NCI-H2029 (cell line): ENCODE measurements at regions not wholly inside any gene's neighbourhood (a gene's known extent, or its start where the extent isn't known, plus 50 kb on each side); places are given as distances from the start of the nearest gene placed in this dataset.
"Not testable (repeated sequence)": the region's sequence is repeated elsewhere in the genome, so short reads cannot be mapped to it uniquely, and the experiment has no call there.

ENCODE experiments used
- DNase-seq: peaks from one replicate; lab custom pipeline; 2025; lab: John Stamatoyannopoulos, UW

DNA sequence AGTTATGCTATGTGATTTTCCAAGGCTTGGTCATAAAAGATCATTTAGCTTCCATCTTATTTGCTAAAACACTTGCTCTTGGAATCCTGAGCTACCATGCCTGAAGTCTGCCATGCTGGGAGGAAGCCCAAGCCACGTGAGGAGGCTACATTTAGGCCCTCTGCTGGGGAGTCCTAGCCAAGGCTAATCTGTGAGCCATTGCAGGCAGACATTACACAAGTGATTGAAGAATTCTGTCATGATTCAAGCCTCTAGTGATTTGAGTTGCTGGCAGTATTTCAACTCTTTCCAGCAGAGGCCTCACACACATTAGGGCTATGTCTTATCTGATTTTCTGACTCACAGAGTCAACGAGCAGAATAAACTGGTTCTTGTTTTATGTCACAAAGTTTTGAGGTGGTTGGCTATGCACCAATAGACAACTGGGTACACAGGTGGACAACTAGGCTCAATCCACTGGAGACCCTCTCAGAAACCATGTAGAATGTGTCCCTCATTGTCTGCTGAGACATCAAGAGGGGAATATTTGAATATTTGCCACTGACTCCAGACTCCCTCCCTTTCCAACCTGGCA, 227.2 kb upstream of the SULF2 start:
- DNase-seq: no peak

DNA sequence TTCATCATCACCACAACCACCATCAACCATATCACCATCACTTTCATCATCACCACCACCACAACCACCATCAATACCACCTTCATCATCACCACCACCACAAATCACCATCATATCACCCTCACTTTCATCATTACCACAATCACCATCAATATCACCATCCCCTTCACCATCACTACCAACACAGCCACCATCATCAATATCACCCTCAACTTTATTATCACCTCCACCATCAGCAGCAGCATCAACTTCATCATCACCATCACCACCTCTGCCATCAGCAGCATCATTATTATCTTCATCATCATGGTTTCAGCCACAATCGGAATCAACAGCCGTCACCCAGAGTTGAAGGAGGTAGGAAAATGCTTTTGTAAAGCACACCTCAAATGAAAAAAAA, 225.7 kb upstream of the SULF2 start:
- DNase-seq: no peak

DNA sequence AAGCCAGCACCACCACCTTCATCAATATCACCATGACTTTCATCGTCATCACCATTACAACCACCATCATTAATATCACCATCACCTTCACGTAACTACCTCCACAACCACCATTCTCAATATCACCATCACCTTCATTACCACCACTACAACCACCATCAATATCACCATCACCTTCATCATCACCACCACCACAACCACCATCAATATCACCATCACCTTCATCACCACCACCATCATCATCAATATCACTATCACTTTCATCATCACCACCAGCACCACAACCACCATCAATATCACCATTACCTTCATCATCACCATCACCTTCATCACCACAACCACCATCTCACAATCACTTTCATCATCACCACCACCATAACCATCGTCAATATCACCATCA, 225.3 kb upstream of the SULF2 start:
- no peak for DNase-seq

DNA sequence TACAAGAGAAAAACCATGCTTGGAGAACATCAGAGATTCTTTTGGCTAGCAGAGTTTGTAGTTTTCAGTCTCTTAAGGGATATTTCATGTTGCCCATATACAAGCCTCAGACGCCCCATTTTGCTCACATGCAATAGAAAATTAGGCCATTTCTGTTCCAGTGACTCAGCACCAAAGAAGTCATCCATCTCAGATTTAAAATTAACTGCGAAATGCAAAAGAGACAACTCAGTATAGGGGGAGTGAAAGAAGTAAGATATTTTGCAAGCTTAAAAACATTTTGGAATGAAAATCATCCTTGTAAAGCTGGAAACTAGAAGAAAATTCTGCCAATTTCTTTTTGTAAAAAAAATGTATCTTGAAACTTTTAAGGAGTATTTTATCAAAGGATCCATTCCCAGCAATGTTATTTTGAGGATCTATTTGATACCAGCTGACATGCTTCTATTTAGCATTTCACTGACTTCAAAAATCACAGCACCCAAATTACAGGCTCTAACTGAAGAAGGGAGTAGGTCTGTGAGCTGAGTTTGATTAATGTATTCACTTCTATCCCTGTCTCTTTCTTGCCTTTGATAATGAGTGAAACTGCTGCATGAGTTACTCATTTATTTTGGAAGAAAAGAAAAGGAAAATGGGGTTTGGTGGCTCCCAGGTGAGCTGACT, 223.7 kb upstream of the SULF2 start:
- no peak for DNase-seq

DNA sequence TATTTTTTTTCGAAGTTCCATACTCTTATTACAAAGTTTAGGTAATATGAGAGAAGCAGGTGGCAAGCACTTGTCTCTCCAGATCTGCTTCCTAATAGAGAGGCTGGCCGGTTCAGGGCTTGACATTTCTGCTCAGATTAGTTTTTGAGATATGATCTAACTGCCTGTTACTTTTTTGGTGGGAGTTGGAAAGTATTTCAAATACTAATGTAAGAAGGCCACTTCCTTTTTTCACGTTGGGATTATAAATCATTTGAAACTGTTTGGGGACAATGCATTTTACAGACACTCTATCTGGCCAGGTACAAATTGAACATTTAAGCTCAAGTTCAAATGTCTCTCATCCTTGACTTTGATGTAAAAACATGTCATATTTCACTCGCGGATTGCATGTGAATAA, 222.1 kb upstream of the SULF2 start:
- no peak for DNase-seq

DNA sequence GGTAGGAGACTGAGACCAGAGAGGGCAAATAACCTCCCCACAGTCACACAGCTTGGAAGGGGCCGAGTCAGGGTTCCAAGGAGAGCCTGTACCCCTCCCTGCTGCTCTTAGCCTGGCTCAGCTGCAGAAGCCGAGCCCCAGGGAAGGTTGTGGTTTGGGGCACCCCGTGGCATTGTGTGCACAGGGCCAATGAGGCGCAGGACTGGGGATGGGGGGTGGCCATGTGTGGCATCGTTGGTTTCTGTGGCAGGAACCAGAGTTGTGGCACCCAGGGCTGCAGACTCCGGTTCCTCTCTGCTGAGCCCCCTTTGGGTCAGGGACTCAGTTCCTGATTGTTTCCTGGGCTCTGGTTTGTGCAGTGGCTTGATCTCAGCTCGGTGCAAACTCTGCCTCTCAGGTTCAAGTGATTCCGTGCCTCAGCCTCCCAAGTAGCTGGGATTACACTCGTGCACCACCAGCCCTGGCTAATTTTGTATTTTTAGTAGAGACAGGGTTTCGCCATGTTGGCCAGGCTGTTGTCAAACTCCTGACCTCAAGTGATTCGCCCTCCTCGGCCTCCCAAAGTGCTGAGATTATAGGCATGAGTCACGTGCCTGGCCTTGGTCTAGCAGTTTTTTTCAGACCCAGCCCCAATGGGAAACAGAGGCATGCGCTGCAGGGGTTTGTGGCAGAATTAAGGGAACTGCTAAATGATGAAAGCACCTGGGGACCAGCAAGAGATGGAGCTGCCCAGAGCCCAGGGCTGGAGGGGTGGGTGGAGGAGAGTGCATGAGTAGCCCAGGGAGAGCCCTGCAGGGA, 221.0 kb upstream of the SULF2 start:
- no peak for DNase-seq

DNA sequence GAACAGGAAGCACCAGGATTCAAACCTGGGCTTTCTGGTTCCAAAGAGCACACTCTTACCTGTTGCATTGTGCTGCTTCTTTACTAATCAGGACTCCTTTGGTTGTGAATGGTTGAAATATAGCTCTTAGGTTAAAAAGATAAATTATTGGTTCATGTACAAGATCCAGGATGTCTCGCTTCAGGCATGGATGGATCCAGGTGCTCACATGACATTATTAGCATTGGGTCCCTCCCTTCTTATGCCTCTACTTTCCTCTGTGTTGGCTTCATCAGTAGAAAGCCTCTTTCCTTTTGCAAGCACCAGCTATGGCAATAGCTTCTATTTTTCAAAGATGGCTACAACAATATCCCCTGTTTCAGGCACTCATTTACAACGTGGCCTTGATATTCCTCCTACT, 217.7 kb upstream of the SULF2 start:
- DNase-seq: no peak

DNA sequence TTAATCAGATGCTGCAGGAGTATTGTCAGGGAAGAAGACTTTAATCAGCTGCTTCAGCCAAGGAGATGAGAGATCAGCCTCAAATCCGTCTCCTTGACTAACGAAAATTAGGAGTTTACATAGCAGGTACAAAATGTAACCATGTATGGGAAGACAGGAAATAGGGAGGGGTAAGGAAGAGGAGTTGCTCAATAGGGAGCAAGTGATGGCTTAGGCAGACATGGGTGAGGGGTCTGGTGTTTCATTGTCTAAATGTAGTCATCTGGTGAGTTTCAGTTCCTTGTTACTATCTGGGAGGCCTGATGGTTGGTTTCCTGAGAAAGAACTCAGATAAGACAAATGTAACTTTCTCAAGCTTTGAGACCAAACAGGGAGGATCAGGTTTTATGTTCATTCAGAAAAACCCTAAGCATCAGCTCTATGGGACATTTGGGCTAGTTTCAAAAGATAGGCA, 217.3 kb upstream of the SULF2 start:
- DNase-seq: no peak

DNA sequence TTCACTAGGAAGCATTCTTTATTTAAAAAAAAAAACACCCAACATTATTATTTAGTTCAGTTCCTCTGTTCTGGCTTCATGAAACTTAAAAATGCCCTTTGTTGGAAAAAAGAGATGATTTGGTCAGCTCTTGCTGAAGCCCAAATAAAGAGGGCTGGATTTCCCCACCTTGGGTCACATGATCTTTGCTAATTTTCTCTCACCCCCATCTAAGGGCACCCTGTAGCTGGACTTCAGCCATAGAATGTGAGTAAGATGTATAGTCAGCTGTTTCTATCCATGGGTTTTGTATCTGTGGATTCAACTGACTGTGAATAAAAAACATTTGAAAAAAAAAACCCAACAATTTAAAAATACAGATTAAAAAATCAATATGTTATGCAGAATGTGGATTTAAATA, 213.9 kb upstream of the SULF2 start:
- no peak for DNase-seq

DNA sequence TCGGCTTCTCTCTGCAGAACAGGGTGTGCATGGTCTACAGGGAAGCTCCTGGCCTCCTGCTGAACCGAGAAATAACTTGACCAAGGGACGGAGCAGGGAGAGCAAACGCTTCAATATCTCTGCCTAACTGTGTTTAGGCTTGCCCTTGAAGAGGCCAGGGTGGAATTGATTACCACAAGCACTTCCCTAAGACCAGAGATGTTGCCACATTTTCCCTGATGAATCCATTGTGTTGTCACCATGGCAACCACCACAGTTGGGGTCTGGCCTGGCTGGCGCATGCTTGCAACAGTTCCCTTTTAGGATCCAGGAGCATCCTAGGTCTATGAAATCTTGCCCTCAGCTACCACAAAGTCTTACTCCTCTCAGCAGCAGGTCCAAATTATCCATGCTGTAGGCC, 213.5 kb upstream of the SULF2 start:
- DNase-seq: no peak

DNA sequence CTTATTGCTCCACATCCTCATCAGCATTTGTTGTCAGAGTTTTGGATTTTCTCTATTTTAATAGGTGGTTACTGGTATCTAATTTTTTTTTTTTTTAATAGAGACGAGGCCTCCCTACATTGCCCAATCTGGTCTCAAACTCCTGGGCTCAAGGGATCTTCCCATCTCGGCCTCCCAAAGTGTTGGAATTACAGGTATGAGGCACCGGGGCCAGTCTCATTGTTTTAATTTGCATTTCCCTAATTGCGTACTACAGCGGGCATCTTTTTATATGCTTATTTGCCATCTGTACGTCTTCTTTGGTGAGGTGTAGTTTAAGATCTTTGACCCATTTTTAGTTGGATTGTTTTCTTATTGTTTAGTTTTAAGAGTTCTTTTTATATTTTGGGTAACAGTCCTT, 210.4 kb upstream of the SULF2 start:
- DNase-seq: no peak

DNA sequence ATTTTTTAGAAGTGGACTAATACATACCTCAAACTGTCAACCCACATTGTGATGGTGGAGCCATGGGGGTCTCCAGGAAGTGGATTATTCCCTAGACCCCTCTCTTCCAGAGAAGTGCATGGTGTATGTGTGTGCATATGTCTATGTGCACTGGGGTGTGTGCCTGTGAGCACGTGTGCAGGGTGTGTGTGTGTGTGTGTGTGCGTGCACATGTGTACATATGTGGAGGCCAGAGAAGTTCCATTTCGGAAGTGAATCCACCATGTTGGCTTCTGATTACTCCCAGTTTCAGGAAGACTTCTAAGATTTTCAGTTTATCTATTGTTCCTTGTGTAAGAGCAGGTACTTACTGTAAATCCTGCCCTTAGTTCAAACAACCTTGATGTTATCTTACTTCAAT, 208.5 kb upstream of the SULF2 start:
- DNase-seq: no peak

DNA sequence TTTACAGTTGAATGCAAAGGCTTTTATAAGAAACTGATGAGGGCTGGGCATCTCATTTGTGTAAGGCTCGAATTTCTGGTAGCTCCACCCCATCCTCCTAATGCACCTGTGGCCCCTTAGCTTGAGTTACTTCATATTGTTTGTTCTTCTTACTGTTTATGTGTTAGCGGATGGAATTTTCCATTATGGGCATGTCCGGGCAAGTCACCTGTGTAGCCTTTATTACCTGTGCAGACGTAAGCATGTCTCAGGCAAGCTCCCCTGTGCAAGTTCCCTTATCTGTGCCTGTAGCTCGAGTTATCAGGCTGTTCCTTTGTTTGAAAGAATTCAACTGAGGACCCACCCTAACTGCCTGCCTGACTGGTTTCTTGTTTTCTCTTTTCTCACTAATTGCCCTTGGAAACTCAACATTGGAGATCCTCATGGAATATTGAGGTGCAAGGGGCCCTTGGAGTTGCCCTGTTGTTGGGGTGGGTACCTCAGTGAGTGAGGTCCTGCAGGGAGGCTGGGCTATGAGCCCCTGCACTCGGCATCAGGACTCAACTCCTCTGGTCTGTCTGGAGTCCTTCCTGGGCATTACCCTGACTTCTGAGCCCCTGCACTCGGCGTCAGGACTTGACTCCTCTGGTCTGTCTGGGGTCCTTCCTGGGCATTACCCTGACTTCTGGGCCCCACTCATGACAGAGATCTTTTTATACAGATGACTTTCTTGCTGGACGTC, 207.9 kb upstream of the SULF2 start:
- DNase-seq: no peak

DNA sequence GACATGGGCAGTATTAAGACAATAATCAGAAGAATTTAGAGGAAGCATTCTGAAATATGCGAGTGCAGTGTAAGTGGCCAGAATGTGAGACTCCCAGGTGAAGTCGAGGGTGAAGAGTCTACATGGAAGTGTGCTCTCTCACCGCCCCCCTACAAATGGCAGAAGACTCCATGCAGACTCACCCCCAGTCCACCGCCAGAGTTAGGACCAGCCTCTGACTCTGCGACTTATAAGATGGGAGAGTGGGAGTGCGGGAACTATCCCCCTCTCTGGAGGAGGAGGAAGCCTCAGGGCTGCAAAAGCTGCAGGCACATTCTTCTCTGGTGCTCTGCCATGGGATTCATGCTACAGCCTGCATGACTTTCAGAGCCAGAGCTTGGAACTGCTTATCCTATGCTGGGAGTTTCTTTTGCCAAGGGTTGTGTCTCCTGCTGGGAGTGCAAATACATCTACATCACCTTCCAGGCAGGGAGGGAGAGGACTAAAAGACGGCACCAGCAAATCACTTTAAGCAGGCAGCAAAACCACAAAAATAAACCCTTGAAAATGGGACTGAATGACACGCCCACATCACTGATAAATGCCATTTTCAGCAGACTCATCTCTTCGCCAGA, 206.7 kb upstream of the SULF2 start:
- DNase-seq: no peak

DNA sequence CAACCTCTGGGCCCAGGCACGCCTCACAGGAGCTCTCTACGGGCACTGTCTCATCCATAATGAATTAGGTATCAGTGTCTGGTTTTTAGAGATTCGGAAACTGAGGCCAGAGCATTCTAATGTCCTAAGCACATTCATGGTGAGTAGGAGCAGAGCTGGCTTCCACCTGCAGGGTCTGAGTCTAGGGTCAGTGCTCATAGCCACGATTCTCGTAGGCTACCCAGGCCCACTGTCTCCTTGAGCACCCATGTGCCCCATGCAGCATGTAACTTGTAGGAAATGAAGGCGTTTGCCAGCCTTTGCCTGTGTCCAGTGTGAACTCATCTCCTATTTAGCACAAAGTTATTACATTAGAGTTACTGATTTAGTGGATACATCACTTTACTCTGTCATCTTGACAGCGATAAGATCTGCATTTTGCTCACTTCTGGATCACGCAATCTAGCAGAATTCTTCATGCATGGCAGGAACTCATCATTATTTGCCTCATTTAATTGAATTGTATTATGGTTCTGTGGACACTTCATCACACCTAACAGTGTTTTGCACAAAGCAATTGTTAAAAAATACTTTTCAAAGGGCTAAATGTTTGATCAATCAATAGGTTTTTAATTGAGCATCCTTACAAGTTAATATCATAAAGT, 205.3 kb upstream of the SULF2 start:
- no peak for DNase-seq

DNA sequence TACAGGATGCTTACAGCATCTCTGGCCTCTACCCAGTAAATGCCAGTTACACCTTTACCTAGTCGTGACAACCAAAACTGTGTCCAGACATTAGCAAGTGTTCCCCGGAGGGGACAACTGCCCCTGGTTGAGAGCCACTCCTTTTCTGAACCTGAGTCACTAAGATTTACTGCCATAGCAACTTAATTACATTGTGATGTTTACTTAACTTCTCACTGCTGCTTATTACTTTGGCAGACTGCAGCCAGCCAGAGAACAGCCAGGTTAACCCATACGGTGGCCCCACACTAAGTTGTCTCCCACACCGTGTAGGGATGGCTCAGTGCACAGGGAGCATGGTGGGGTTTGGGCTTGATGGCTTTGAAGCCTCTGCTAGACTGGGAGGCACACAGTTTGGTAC, 204.7 kb upstream of the SULF2 start:
- no peak for DNase-seq

DNA sequence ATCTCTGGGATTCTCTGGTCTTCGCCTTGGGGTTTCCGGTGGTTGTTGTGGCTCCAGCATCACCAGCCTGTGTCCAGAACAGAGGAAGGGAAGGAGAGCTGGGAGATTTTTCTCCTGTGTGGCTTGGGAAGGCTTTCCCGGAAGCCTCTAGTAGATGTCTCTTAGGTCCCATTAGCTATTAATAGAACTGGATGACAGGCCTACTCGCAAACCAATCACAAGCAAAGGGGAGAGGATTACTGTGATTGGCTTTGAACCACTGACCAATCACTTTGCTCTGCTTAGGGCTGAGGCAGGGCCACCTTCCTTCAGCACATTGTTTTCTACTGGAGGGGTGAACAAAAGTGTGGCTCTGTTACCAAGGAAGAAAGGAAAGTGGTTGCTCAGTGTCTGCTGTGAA, 203.4 kb upstream of the SULF2 start:
- DNase-seq: no peak

DNA sequence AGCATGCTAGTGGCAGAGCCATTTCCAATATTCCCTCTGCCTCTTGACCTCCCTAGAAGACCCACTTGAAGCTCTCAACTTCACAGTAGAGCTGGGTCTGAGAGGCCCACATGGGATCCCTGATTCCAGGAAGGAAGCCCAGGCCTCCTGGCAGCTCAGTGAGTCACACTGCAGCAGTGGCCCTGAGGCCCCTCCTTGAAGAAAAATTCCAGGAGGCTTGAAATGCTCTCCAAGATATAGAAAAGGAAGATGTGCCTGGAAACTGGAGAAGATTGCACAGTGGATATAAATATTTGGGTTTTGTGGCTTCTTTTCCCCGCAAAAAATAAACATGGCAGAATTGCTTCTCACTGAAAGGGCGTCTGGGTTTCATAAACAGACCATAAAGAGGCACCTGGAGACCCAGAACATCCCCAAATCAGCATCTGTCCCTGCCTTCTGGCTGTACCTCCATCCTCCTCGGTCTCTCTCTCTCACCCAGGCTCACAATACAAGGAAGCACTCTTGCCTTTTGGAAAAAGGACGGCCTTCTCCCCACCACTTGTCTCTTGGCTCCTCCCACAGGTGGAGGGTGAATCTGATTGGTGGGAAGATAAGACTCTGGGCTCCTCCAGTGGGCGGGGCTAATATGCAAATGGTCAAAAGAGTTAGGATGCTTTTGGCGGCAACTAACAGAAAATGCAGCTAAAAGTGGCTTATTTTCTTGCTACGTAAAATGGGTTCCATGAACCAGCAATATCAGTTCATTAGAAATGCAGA, 200.0 kb upstream of the SULF2 start:
- DNase-seq: no peak

DNA sequence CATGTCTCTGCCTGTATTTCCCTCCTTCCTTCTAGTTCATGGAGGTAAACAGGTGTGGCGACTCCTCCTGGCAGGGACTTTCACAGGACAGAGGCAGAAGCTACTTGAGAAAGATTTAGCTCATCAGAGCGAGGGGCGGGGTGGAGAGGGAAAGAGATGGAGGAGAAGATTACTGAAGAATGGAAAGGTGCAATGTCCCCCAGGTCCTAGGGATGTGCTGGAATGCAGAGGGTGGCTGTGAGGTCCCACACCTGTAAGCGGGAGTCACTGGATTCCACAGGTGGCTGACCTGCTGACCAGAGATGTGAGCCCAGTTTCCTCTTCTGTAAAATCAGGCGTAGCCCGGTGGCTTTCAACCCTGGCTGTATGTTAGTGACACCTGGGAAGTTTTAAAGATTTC, 199.2 kb upstream of the SULF2 start:
- DNase-seq: no peak

DNA sequence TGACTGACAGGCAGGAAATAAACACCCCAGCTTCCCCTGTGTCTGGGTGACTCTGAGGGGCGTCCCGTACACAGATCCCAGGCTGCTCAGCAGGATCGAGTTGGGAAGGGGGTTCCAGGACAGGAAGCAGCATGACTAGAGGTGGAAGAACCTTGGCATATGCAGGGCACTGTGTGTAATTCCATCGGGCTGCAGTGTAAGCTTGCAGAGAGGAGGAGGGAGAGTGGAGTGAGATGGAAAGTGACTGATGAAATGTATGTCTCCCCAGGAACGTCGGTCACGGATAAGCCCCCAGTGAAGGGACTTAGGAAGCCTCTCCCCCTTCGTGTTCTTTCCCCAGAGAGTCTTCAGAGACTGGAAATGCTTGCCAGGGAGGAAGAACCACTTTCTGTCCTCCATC, 198.4 kb upstream of the SULF2 start:
- DNase-seq: not testable (repeated sequence)
